ENCODE measurements at regions not wholly inside any gene's neighbourhood (a gene's known extent, or its start where the extent isn't known, plus 50 kb on each side); places are given as distances from the start of the nearest gene placed in this dataset.

DNA sequence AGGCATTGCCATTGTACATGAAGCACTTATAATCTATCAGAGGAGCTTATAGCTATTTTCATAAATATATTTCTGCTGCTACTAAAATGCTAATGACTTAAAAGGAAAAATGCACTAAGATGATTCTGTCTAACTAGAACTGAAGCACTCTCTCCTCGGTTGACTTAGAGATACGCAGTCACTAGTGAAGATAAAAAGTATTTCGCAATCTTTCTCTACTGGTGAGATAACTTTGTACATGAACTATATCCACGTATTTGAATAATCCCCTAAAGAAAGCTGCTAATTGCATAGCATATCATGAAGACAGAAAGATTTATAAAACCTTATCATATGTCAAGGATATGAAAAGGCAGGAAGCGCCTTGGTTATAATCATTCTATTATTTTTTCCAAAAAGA lies 658.1 kb upstream of the PRMT6 start:
- H3K27me3 ChIP-seq (replicated peaks in 1 of 2; ENCODE audit: control insufficient read depth in 2 of 2, insufficient read depth in 2 of 2, low read length in 1 of 2), result no peaks in the 10 kb centered on the region
- no peaks in the 10 kb centered on the region for H3K4me1 ChIP-seq (ENCODE audit: control insufficient read depth, insufficient read depth, low read length)
- H3K79me2 ChIP-seq (ENCODE audit: control insufficient read depth, insufficient read depth, low read length), result no peaks in the 10 kb centered on the region
- WGBS (ENCODE audit: insufficient coverage, insufficient replicate concordance, low lambda C conversion rate, missing lambda C conversion rate), result 57% methylated on average over 5 of the region's 5 CpGs
- H3K4me3 ChIP-seq, result no peak overlapping the region
- no peaks in the 10 kb centered on the region for H3K36me3 ChIP-seq (ENCODE audit: control insufficient read depth in 2 of 2, insufficient read depth in 2 of 2, low read length in 1 of 2)
- in situ Hi-C loops (cut with MboI) (no loop called here), intact Hi-C loops (cut with micrococcal nuclease; ENCODE audit: unreplicated experiment) (no loop called here)
- DNase-seq (ENCODE audit: low read depth, low spot score) (no peak), FAIRE-seq (no peak), ATAC-seq (no peak)
- BruUV-seq (replicated peaks), result no TSS peak
- no peak overlapping the region for H2AFZ ChIP-seq (ENCODE audit: control insufficient read depth, low read depth, low read length)
- POLR2A ChIA-PET, result no interaction called here
- TF ChIP-seq, protein P1, sequence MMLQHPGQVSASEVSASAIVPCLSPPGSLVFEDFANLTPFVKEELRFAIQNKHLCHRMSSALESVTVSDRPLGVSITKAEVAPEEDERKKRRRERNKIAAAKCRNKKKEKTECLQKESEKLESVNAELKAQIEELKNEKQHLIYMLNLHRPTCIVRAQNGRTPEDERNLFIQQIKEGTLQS (IDR thresholded peaks at IDR 0.05; ENCODE audit: borderline replicate concordance, extremely low read depth, low read depth, low read length), result no peak
- TF ChIP-seq, protein P2, sequence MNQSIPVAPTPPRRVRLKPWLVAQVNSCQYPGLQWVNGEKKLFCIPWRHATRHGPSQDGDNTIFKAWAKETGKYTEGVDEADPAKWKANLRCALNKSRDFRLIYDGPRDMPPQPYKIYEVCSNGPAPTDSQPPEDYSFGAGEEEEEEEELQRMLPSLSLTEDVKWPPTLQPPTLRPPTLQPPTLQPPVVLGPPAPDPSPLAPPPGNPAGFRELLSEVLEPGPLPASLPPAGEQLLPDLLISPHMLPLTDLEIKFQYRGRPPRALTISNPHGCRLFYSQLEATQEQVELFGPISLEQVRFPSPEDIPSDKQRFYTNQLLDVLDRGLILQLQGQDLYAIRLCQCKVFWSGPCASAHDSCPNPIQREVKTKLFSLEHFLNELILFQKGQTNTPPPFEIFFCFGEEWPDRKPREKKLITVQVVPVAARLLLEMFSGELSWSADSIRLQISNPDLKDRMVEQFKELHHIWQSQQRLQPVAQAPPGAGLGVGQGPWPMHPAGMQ (IDR thresholded peaks at IDR 0.05; ENCODE audit: borderline replicate concordance), result no peak
- TF ChIP-seq SUPT20H (IDR thresholded peaks at IDR 0.05; ENCODE audit: borderline replicate concordance, control insufficient read depth, low read depth, low read length) (no peak), MXI1 (IDR thresholded peaks at IDR 0.05; ENCODE audit: low read depth, low read length) (no peak), SMAD5 (IDR thresholded peaks at IDR 0.05; ENCODE audit: low read depth) (no peak), KLF5 (IDR thresholded peaks at IDR 0.05; ENCODE audit: partially characterized antibody) (no peak), TBL1XR1 (IDR thresholded peaks at IDR 0.05; ENCODE audit: low read depth, low read length) (no peak), SUZ12 (IDR thresholded peaks at IDR 0.05; ENCODE audit: unreplicated experiment) (no peak)
- TF ChIP-seq, protein P3, sequence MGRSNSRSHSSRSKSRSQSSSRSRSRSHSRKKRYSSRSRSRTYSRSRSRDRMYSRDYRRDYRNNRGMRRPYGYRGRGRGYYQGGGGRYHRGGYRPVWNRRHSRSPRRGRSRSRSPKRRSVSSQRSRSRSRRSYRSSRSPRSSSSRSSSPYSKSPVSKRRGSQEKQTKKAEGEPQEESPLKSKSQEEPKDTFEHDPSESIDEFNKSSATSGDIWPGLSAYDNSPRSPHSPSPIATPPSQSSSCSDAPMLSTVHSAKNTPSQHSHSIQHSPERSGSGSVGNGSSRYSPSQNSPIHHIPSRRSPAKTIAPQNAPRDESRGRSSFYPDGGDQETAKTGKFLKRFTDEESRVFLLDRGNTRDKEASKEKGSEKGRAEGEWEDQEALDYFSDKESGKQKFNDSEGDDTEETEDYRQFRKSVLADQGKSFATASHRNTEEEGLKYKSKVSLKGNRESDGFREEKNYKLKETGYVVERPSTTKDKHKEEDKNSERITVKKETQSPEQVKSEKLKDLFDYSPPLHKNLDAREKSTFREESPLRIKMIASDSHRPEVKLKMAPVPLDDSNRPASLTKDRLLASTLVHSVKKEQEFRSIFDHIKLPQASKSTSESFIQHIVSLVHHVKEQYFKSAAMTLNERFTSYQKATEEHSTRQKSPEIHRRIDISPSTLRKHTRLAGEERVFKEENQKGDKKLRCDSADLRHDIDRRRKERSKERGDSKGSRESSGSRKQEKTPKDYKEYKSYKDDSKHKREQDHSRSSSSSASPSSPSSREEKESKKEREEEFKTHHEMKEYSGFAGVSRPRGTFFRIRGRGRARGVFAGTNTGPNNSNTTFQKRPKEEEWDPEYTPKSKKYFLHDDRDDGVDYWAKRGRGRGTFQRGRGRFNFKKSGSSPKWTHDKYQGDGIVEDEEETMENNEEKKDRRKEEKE (IDR thresholded peaks at IDR 0.05), result no peak
- TF ChIP-seq, protein P4, sequence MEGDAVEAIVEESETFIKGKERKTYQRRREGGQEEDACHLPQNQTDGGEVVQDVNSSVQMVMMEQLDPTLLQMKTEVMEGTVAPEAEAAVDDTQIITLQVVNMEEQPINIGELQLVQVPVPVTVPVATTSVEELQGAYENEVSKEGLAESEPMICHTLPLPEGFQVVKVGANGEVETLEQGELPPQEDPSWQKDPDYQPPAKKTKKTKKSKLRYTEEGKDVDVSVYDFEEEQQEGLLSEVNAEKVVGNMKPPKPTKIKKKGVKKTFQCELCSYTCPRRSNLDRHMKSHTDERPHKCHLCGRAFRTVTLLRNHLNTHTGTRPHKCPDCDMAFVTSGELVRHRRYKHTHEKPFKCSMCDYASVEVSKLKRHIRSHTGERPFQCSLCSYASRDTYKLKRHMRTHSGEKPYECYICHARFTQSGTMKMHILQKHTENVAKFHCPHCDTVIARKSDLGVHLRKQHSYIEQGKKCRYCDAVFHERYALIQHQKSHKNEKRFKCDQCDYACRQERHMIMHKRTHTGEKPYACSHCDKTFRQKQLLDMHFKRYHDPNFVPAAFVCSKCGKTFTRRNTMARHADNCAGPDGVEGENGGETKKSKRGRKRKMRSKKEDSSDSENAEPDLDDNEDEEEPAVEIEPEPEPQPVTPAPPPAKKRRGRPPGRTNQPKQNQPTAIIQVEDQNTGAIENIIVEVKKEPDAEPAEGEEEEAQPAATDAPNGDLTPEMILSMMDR (IDR thresholded peaks at IDR 0.05 in 2 of 3, conservative IDR thresholded peaks at IDR 0.05 in 1 of 3; ENCODE audit: control insufficient read depth in 2 of 3, extremely low read depth in 1 of 3, insufficient read depth in 1 of 3, low read depth in 3 of 3, low read length in 3 of 3), result no peak
- TF ChIP-seq, protein P5, sequence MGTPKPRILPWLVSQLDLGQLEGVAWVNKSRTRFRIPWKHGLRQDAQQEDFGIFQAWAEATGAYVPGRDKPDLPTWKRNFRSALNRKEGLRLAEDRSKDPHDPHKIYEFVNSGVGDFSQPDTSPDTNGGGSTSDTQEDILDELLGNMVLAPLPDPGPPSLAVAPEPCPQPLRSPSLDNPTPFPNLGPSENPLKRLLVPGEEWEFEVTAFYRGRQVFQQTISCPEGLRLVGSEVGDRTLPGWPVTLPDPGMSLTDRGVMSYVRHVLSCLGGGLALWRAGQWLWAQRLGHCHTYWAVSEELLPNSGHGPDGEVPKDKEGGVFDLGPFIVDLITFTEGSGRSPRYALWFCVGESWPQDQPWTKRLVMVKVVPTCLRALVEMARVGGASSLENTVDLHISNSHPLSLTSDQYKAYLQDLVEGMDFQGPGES (IDR thresholded peaks at IDR 0.05), result no peak
- TF ChIP-seq, protein P6, sequence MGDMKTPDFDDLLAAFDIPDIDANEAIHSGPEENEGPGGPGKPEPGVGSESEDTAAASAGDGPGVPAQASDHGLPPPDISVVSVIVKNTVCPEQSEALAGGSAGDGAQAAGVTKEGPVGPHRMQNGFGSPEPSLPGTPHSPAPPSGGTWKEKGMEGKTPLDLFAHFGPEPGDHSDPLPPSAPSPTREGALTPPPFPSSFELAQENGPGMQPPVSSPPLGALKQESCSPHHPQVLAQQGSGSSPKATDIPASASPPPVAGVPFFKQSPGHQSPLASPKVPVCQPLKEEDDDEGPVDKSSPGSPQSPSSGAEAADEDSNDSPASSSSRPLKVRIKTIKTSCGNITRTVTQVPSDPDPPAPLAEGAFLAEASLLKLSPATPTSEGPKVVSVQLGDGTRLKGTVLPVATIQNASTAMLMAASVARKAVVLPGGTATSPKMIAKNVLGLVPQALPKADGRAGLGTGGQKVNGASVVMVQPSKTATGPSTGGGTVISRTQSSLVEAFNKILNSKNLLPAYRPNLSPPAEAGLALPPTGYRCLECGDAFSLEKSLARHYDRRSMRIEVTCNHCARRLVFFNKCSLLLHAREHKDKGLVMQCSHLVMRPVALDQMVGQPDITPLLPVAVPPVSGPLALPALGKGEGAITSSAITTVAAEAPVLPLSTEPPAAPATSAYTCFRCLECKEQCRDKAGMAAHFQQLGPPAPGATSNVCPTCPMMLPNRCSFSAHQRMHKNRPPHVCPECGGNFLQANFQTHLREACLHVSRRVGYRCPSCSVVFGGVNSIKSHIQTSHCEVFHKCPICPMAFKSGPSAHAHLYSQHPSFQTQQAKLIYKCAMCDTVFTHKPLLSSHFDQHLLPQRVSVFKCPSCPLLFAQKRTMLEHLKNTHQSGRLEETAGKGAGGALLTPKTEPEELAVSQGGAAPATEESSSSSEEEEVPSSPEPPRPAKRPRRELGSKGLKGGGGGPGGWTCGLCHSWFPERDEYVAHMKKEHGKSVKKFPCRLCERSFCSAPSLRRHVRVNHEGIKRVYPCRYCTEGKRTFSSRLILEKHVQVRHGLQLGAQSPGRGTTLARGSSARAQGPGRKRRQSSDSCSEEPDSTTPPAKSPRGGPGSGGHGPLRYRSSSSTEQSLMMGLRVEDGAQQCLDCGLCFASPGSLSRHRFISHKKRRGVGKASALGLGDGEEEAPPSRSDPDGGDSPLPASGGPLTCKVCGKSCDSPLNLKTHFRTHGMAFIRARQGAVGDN (IDR thresholded peaks at IDR 0.05), result no peak
- H3K9ac ChIP-seq (ENCODE audit: control insufficient read depth, insufficient read depth, low read length), result no peak overlapping the region
- RAD21 ChIA-PET (ENCODE audit: unreplicated experiment), result no interaction called here
- H4K20me1 ChIP-seq (ENCODE audit: control insufficient read depth, insufficient read depth), result no peaks in the 10 kb centered on the region
- SMC1A ChIA-PET (ENCODE audit: uncharacterized antibody, unreplicated experiment), result no interaction called here
- no peak overlapping the region for H3K4me2 ChIP-seq (ENCODE audit: control insufficient read depth, insufficient read depth)
- no peaks in the 10 kb centered on the region for H3K9me3 ChIP-seq (replicated peaks; ENCODE audit: control insufficient read depth, insufficient read depth, low read length)
- CTCF ChIA-PET, result no interaction called here
- H3K27ac ChIP-seq (ENCODE audit: control insufficient read depth, insufficient read depth), result no peak overlapping the region

Measured in GM12878 (cell line).